ENCODE measurements at regions not wholly inside any gene's neighbourhood (a gene's known extent, or its start where the extent isn't known, plus 50 kb on each side); places are given as distances from the start of the nearest gene placed in this dataset.

DNA sequence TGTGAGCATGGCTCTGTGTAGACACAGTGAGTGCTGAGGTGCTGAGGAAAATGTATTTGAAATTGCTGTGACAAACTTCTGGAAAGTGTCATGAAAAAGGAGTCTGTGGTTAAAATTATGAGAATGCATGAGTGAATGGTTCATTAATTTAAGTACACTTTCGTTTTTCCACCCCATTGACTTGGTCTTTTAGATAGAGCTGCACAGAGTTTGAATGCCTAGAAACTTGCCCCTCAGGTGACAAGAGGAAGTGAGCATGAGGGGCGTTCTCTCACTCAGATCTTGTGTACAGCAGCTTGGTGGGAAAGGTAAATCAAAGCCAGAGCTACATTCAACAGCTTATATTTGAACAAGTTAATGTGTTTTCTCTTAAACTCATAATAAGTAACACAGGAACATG lies 296.8 kb downstream of the WDR72 start:
- Histone ChIP-seq H3K27ac (ENCODE audit: low read depth, low read length) (no peak overlapping the region), H3K36me3 (ENCODE audit: control insufficient read depth in 5 of 5, insufficient read depth in 5 of 5, low read length in 5 of 5) (no peaks in the 10 kb centered on the region), H3K9me3 (ENCODE audit: control insufficient read depth in 5 of 5, low read length in 5 of 5) (peaks cover 0 to 10% (median 8%) of the 10 kb centered on the region in 5 donors), H3K4me3 (ENCODE audit: low read depth in 1 of 5, low read length in 5 of 5) (no peak overlapping the region), H3K27me3 (ENCODE audit: control insufficient read depth in 5 of 5, insufficient read depth in 4 of 5, low read length in 5 of 5) (no peaks in the 10 kb centered on the region), H3K9ac (ENCODE audit: low read length in 5 of 5) (no peak overlapping the region), H3K4me1 (ENCODE audit: control insufficient read depth in 5 of 5, insufficient read depth in 5 of 5, low read length in 5 of 5) (no peaks in the 10 kb centered on the region)

GRCh38 chr15:53461677-53462076 lies 297.8 kb downstream of the WDR72 start:
- Histone ChIP-seq H3K9ac (ENCODE audit: low read length in 5 of 5) (no peak overlapping the region), H3K27me3 (ENCODE audit: control insufficient read depth in 5 of 5, insufficient read depth in 4 of 5, low read length in 5 of 5) (no peaks in the 10 kb centered on the region), H3K4me3 (ENCODE audit: low read depth in 1 of 5, low read length in 5 of 5) (no peak overlapping the region), H3K36me3 (ENCODE audit: control insufficient read depth in 5 of 5, insufficient read depth in 5 of 5, low read length in 5 of 5) (no peaks in the 10 kb centered on the region), H3K9me3 (ENCODE audit: control insufficient read depth in 5 of 5, low read length in 5 of 5) (peaks cover 0 to 10% (median 8%) of the 10 kb centered on the region in 5 donors), H3K27ac (ENCODE audit: low read depth, low read length) (no peak overlapping the region), H3K4me1 (ENCODE audit: control insufficient read depth in 5 of 5, insufficient read depth in 5 of 5, low read length in 5 of 5) (no peaks in the 10 kb centered on the region)

GRCh38 chr15:53458736-53459135 lies 300.7 kb downstream of the WDR72 start:
- H3K27ac ChIP-seq (ENCODE audit: low read depth, low read length): no peak overlapping the region
- H3K27me3 ChIP-seq (ENCODE audit: control insufficient read depth in 5 of 5, insufficient read depth in 4 of 5, low read length in 5 of 5): no peaks in the 10 kb centered on the region
- no peak overlapping the region for H3K9ac ChIP-seq (ENCODE audit: low read length in 5 of 5)
- H3K4me1 ChIP-seq (ENCODE audit: control insufficient read depth in 5 of 5, insufficient read depth in 5 of 5, low read length in 5 of 5): no peaks in the 10 kb centered on the region
- H3K36me3 ChIP-seq (ENCODE audit: control insufficient read depth in 5 of 5, insufficient read depth in 5 of 5, low read length in 5 of 5): no peaks in the 10 kb centered on the region
- no peak overlapping the region for H3K4me3 ChIP-seq (ENCODE audit: low read depth in 1 of 5, low read length in 5 of 5)
- H3K9me3 ChIP-seq (ENCODE audit: control insufficient read depth in 5 of 5, low read length in 5 of 5): peaks cover 0 to 10% (median 8%) of the 10 kb centered on the region in 5 donors

- Histone ChIP-seq H3K9ac (ENCODE audit: low read length in 5 of 5) (no peak overlapping the region), H3K9me3 (ENCODE audit: control insufficient read depth in 5 of 5, low read length in 5 of 5) (peaks cover 0 to 10% (median 8%) of the 10 kb centered on the region in 5 donors), H3K4me3 (ENCODE audit: low read depth in 1 of 5, low read length in 5 of 5) (no peak overlapping the region), H3K27me3 (ENCODE audit: control insufficient read depth in 5 of 5, insufficient read depth in 4 of 5, low read length in 5 of 5) (no peaks in the 10 kb centered on the region), H3K27ac (ENCODE audit: low read depth, low read length) (no peak overlapping the region), H3K4me1 (ENCODE audit: control insufficient read depth in 5 of 5, insufficient read depth in 5 of 5, low read length in 5 of 5) (no peaks in the 10 kb centered on the region), H3K36me3 (ENCODE audit: control insufficient read depth in 5 of 5, insufficient read depth in 5 of 5, low read length in 5 of 5) (no peaks in the 10 kb centered on the region)
Observed at GRCh38 chr15:53457479-53457878, 302.0 kb downstream of the WDR72 start.

GRCh38 chr15:53454843-53455721 lies 304.4 kb downstream of the WDR72 start:
- Histone ChIP-seq H3K4me1 (ENCODE audit: control insufficient read depth in 5 of 5, insufficient read depth in 5 of 5, low read length in 5 of 5) (no peaks in the 10 kb centered on the region), H3K27ac (ENCODE audit: low read depth, low read length) (no peak overlapping the region), H3K36me3 (ENCODE audit: control insufficient read depth in 5 of 5, insufficient read depth in 5 of 5, low read length in 5 of 5) (no peaks in the 10 kb centered on the region), H3K9me3 (ENCODE audit: control insufficient read depth in 5 of 5, low read length in 5 of 5) (no peaks in the 10 kb centered on the region), H3K27me3 (ENCODE audit: control insufficient read depth in 5 of 5, insufficient read depth in 4 of 5, low read length in 5 of 5) (no peaks in the 10 kb centered on the region), H3K4me3 (ENCODE audit: low read depth in 1 of 5, low read length in 5 of 5) (no peak overlapping the region), H3K9ac (ENCODE audit: low read length in 5 of 5) (no peak overlapping the region)

- Histone ChIP-seq H3K9me3 (ENCODE audit: control insufficient read depth in 5 of 5, low read length in 5 of 5) (no peaks in the 10 kb centered on the region), H3K27me3 (ENCODE audit: control insufficient read depth in 5 of 5, insufficient read depth in 4 of 5, low read length in 5 of 5) (no peaks in the 10 kb centered on the region), H3K36me3 (ENCODE audit: control insufficient read depth in 5 of 5, insufficient read depth in 5 of 5, low read length in 5 of 5) (no peaks in the 10 kb centered on the region), H3K27ac (ENCODE audit: low read depth, low read length) (no peak overlapping the region), H3K9ac (ENCODE audit: low read length in 5 of 5) (no peak overlapping the region), H3K4me1 (ENCODE audit: control insufficient read depth in 5 of 5, insufficient read depth in 5 of 5, low read length in 5 of 5) (no peaks in the 10 kb centered on the region), H3K4me3 (ENCODE audit: low read depth in 1 of 5, low read length in 5 of 5) (no peak overlapping the region)
Observed at GRCh38 chr15:53454535-53454842, 305.0 kb downstream of the WDR72 start.

GRCh38 chr15:53453253-53454105 lies 306.0 kb downstream of the WDR72 start:
- Histone ChIP-seq H3K9me3 (ENCODE audit: control insufficient read depth in 5 of 5, low read length in 5 of 5) (no peaks in the 10 kb centered on the region), H3K27ac (ENCODE audit: low read depth, low read length) (no peak overlapping the region), H3K27me3 (ENCODE audit: control insufficient read depth in 5 of 5, insufficient read depth in 4 of 5, low read length in 5 of 5) (no peaks in the 10 kb centered on the region), H3K4me3 (ENCODE audit: low read depth in 1 of 5, low read length in 5 of 5) (no peak overlapping the region), H3K9ac (ENCODE audit: low read length in 5 of 5) (no peak overlapping the region), H3K4me1 (ENCODE audit: control insufficient read depth in 5 of 5, insufficient read depth in 5 of 5, low read length in 5 of 5) (peaks cover 0 to 4% (median 2%) of the 10 kb centered on the region in 5 donors), H3K36me3 (ENCODE audit: control insufficient read depth in 5 of 5, insufficient read depth in 5 of 5, low read length in 5 of 5) (no peaks in the 10 kb centered on the region)

- peak overlapping the region in 2 of 5 donors; percentile 20 to 27 for H3K4me3 ChIP-seq (ENCODE audit: low read depth in 1 of 5, low read length in 5 of 5)
- no peaks in the 10 kb centered on the region for H3K9me3 ChIP-seq (ENCODE audit: control insufficient read depth in 5 of 5, low read length in 5 of 5)
- H3K4me1 ChIP-seq (ENCODE audit: control insufficient read depth in 5 of 5, insufficient read depth in 5 of 5, low read length in 5 of 5): peaks cover 0 to 8% (median 4%) of the 10 kb centered on the region in 5 donors
- H3K9ac ChIP-seq (ENCODE audit: low read length in 5 of 5): peak overlapping the region in 2 of 5 donors; percentile 26 to 52
- H3K27me3 ChIP-seq (ENCODE audit: control insufficient read depth in 5 of 5, insufficient read depth in 4 of 5, low read length in 5 of 5): no peaks in the 10 kb centered on the region
- no peak overlapping the region for H3K27ac ChIP-seq (ENCODE audit: low read depth, low read length)
- H3K36me3 ChIP-seq (ENCODE audit: control insufficient read depth in 5 of 5, insufficient read depth in 5 of 5, low read length in 5 of 5): no peaks in the 10 kb centered on the region
Observed at GRCh38 chr15:53448232-53449015, 311.0 kb downstream of the WDR72 start.

GRCh38 chr15:53447742-53448141 lies 311.7 kb downstream of the WDR72 start:
- no peak overlapping the region for H3K9ac ChIP-seq (ENCODE audit: low read length in 5 of 5)
- H3K36me3 ChIP-seq (ENCODE audit: control insufficient read depth in 5 of 5, insufficient read depth in 5 of 5, low read length in 5 of 5): no peaks in the 10 kb centered on the region
- peaks cover 0 to 8% (median 4%) of the 10 kb centered on the region in 5 donors for H3K4me1 ChIP-seq (ENCODE audit: control insufficient read depth in 5 of 5, insufficient read depth in 5 of 5, low read length in 5 of 5)
- no peak overlapping the region for H3K4me3 ChIP-seq (ENCODE audit: low read depth in 1 of 5, low read length in 5 of 5)
- no peaks in the 10 kb centered on the region for H3K9me3 ChIP-seq (ENCODE audit: control insufficient read depth in 5 of 5, low read length in 5 of 5)
- no peaks in the 10 kb centered on the region for H3K27me3 ChIP-seq (ENCODE audit: control insufficient read depth in 5 of 5, insufficient read depth in 4 of 5, low read length in 5 of 5)
- no peak overlapping the region for H3K27ac ChIP-seq (ENCODE audit: low read depth, low read length)

Data from subcutaneous abdominal adipose tissue (tissue), 5 donors.